ENCODE measurements at regions not wholly inside any gene's neighbourhood (a gene's known extent, or its start where the extent isn't known, plus 50 kb on each side); places are given as distances from the start of the nearest gene placed in this dataset.

DNA sequence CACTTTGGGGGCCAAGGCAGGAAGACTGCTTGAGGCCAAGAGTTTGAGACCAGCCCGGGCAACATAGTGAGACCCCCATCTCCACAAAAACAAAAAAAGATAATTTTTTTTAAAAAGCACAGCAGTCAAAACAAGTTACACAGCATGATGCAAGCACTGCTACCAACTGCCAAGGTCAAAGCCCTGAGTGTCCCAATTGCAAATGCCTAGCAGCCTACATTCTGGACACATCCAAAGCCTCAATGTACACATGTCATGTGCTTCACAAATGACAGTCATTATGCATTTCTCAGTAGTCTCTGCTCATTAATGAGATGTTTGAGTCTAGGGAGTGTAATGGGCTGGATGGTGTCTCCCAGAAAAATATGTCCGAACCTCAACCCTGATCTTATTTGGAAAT, 113.7 kb upstream of the CCND2 start:
- TF ChIP-seq, protein P1, sequence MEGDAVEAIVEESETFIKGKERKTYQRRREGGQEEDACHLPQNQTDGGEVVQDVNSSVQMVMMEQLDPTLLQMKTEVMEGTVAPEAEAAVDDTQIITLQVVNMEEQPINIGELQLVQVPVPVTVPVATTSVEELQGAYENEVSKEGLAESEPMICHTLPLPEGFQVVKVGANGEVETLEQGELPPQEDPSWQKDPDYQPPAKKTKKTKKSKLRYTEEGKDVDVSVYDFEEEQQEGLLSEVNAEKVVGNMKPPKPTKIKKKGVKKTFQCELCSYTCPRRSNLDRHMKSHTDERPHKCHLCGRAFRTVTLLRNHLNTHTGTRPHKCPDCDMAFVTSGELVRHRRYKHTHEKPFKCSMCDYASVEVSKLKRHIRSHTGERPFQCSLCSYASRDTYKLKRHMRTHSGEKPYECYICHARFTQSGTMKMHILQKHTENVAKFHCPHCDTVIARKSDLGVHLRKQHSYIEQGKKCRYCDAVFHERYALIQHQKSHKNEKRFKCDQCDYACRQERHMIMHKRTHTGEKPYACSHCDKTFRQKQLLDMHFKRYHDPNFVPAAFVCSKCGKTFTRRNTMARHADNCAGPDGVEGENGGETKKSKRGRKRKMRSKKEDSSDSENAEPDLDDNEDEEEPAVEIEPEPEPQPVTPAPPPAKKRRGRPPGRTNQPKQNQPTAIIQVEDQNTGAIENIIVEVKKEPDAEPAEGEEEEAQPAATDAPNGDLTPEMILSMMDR (IDR thresholded peaks at IDR 0.05; ENCODE audit: low read depth, low read length, poor library complexity, severe bottlenecking) = no peak
- TF ChIP-seq EZH2phosphoT487 (IDR thresholded peaks at IDR 0.05; ENCODE audit: borderline replicate concordance, low read length) = no peak

Data from DOHH2 (cell line).